Fibroblast of pulmonary artery (primary cell): ENCODE measurements at regions not wholly inside any gene's neighbourhood (a gene's known extent, or its start where the extent isn't known, plus 50 kb on each side); places are given as distances from the start of the nearest gene placed in this dataset.

ENCODE experiments used
- DNase-seq: peaks from one replicate; pipeline ENCODE4 v3.0.0-alpha.2; 2010; ENCODE audit warnings: low read depth
- H3K4me3 ChIP-seq: replicated peaks from 2 replicates; pipeline ENCODE4 v1.5.1; 2011; ENCODE audit warnings: low read depth, mild to moderate bottlenecking, control low read depth, low read length, moderate library complexity
- CTCF ChIP-seq: IDR thresholded peaks from 2 replicates; pipeline ENCODE4 v1.5.1; 2011; ENCODE audit warnings: mild to moderate bottlenecking, control low read depth, low read length, inconsistent platforms; ENCODE audit errors: missing control alignments

- H3K4me3 ChIP-seq = no peak overlapping the region
- no peak for TF ChIP-seq CTCF
- DNase-seq = no peak
These were observed 464.9 kb downstream of the RPS29 start for GRCh38 chr14:49121246-49121645.

GRCh38 chr14:49114161-49114893 lies 471.9 kb downstream of the RPS29 start:
- H3K4me3 ChIP-seq = no peak overlapping the region
- no peak for DNase-seq
- TF ChIP-seq CTCF = no peak

- H3K4me3 ChIP-seq = no peak overlapping the region
- no peak for DNase-seq
- no peak for TF ChIP-seq CTCF
These were observed 479.2 kb downstream of the RPS29 start for GRCh38 chr14:49106741-49107667.

GRCh38 chr14:49105956-49106355 lies 480.2 kb downstream of the RPS29 start:
- DNase-seq = no peak
- H3K4me3 ChIP-seq = no peak overlapping the region
- TF ChIP-seq CTCF = no peak

- no peak overlapping the region for H3K4me3 ChIP-seq
- no peak for TF ChIP-seq CTCF
- DNase-seq = no peak
These were observed 480.7 kb downstream of the RPS29 start for GRCh38 chr14:49105512-49105911.

- H3K4me3 ChIP-seq = no peak overlapping the region
- TF ChIP-seq CTCF = no peak
- no peak for DNase-seq
These were observed 493.8 kb downstream of the RPS29 start for GRCh38 chr14:49092345-49092744.
